ENCODE measurements at regions not wholly inside any gene's neighbourhood (a gene's known extent, or its start where the extent isn't known, plus 50 kb on each side); places are given as distances from the start of the nearest gene placed in this dataset.

GRCh38 chr4:77263247-77263646 is 106.2 kb downstream of the CCNG2 start:
- no peak for TF ChIP-seq CTCF (IDR thresholded peaks at IDR 0.05)
- TF ChIP-seq POLR2A (IDR thresholded peaks at IDR 0.05): no peak

Measured in thyroid gland (tissue), 4 donors.